Eye (tissue), 1 donor: ENCODE measurements at regions not wholly inside any gene's neighbourhood (a gene's known extent, or its start where the extent isn't known, plus 50 kb on each side); places are given as distances from the start of the nearest gene placed in this dataset.
"Not testable (repeated sequence)": the region's sequence is repeated elsewhere in the genome, so short reads cannot be mapped to it uniquely, and the experiment has no call there.

Source experiments
- DNase-seq: peaks from one replicate; pipeline ENCODE4 v3.0.0-alpha.2; 2015

DNA sequence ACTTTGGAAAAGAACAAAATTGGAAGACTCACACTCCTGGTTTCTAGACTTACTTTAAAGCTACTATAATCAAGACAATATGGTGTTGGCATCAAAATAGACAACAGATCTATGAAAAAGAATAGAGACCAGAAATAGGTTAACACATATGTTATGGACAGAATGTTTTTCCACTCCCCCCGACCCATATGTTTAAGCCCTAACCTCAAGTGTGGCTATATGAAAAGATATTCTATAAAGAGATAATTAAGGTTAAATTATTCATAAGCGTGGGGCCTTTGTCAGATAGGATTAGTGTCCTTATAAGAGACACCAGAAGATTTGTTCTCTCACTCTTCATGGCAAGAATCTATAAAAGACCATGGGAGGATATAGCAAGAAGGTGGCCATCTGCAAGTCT, 440.0 kb downstream of the AASDHPPT start:
- no peak for DNase-seq

DNA sequence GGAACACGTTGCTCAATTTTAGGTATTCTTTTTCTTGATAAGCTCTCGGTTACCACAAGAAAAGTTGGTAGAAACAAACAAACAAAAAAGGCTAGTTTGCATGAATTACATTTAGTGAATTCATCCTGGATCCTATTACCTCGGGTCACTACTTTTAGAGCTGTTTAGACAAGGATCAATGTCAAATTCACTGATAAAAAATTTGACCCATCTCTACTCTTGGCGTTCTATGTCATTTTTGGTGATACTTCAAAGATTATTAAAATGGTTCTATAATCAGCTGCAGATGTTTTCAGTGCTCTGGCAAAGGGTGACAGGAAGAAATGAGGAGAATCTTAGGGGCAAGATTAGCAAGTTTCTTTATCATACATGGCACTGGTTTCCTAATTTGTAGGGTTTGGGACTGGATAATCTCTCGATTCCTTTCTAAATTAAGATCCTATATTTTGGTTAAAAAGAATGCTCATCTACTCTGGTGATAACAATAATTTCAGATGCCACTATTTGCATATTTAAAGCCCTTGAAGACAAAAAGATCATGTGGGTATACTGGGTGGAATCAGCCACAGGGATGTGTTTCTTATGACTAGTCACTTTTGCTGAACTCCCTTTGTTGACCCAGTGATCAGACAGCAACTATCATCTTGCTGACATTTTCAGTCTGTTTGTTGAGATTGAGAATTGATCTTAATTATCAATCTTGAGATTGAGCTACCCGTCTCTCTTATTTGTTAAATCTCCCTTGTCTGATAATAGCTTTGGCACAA, 442.9 kb downstream of the AASDHPPT start:
- no peak for DNase-seq

DNA sequence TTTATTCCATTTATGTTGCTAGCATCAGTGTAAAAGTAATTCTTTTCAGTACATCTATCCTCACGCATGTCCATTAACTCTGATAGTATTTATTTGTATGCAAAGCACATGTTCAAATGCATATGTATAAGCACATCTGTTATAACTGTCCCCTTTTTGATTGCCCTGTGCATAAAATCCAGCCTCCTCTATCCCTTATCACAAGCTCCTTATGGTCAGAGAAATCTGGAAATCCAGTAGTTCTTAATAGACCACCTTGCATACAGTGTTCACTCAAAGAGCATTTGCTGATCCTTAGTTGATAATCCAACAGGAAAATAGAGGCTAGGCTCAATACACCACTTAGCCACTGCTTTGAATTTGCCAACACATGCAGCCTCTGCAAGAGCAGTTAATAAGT, 443.5 kb downstream of the AASDHPPT start:
- no peak for DNase-seq

DNA sequence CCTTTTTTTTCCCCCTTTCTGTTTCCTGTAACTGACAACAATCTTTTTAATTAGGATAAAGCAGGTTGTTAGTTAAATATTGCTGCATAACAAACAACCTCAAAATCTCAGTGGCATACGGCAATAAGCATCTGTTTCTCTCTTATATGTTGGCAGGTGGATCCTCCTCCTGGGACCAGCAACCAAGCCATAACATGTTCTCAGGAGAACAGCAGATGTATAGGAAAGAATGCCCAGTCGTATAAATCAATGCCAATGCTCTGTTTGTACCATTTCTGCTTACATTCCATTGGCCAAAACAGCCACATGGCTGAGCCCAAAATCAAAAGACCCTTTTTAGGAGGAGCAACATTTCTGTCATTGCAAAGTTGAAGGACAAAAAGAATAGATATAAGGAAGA, 445.7 kb downstream of the AASDHPPT start:
- DNase-seq: no peak

DNA sequence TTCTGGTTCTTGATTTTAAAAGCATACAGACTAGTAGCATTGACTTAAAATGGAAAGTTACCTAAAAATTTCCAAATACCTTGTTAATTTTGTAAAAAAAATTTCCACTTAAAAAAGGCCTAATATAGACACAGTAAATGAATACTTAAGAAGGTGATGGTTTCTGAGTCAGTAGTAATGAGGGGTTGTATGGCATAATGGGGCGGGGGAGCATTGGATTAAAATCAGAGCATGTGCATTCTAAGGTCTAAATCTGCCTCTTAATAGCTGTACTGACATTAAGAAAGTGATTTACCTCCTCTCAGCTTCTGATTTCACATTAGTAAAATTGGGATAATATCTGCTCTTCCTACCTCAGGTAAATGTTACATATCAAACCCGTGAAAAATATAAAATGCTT, 446.5 kb downstream of the AASDHPPT start:
- DNase-seq: no peak

DNA sequence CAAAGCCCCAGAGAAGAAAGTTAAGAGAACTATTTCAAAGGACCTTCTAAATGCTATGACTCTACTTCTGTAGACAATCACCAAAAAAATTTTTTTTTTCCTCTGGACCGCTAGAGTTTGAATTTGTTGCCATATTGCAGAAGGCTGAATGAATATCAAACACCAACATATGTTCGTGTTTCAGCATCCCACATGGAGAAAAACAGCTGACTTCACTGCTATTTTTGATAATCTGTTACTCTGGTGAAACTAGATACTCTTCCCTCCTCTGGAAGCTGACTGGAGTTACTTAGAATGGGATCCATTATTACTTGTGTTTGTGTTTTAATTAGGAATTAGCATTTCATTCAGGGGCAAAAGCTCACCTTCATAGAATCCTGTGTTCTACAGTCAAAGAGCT, 447.0 kb downstream of the AASDHPPT start:
- DNase-seq: no peak

DNA sequence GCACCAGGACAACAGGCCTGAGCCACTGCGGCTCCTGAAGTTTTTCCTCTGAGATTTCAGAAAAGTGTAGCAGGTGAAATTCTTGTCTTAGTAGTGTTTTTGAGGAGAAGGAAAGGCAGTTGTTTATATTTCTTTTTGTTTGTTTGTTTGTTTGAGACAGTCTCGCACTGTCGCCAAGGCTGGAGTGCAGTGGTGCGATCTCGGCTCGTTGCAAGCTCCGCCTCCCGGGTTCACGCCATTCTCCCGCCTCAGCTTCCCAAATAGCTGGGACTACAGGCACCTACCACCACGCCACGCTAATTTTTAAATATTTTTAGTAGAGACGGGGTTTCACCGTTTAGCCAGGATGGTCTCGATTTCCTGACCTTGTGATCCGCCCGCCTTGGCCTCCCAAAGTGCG, 454.2 kb downstream of the AASDHPPT start:
- not testable (repeated sequence) for DNase-seq

DNA sequence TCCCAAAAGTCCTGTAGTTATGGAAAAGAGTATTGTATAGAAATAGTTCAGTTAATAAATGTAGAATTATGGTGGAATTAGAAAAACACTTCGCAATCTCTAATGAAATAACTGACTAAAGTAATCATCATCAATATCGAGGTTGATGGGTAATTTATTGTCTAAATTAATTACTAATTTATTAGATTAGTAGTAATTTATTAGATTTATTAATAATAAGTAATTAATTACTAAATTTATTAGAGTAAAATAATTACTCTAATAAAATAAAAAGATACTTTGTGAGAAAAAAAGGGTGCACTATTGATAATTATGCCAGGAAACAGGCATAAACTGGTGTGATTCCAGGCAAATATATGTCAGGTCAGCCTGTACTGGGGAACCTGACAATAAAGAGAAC, 455.6 kb downstream of the AASDHPPT start:
- no peak for DNase-seq

DNA sequence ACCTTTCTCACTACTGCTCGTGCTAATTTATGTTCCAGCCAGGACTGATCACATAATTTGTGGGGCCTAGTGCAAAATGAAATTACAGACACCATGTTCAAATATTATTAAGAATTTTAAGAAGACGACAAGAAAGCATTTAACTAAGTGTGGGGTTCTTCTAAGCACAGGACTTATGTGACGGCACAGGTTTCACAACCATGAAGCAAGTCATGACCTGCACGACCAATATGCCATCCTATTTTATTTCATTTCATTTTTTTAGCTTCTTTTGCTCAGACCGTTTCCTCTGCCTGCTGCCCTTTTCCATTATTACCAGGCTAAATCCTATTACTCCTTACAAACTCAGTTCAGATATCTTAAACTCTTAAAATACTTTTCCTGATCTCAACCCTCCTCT, 462.5 kb downstream of the AASDHPPT start:
- DNase-seq: no peak

DNA sequence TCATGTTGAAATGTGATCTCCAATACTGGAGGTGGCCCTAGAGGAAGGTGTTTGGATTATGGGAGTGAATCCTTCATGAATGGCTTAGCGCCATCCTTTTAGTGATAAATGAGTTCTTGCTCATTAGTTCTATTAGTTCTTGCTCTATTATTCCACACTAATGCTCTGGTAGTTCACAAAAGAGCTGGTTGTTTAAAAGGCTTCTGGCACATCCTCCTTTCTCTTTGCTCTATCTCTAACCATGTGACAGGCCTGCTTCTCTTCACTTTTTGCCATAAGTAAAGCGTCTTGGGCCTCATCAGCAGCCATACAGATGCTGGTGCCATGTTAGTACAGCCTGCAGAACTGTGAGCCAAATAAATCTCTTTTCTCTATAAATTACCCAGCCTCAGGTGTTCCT, 469.9 kb downstream of the GUCY1A2 start:
- no peak for DNase-seq

DNA sequence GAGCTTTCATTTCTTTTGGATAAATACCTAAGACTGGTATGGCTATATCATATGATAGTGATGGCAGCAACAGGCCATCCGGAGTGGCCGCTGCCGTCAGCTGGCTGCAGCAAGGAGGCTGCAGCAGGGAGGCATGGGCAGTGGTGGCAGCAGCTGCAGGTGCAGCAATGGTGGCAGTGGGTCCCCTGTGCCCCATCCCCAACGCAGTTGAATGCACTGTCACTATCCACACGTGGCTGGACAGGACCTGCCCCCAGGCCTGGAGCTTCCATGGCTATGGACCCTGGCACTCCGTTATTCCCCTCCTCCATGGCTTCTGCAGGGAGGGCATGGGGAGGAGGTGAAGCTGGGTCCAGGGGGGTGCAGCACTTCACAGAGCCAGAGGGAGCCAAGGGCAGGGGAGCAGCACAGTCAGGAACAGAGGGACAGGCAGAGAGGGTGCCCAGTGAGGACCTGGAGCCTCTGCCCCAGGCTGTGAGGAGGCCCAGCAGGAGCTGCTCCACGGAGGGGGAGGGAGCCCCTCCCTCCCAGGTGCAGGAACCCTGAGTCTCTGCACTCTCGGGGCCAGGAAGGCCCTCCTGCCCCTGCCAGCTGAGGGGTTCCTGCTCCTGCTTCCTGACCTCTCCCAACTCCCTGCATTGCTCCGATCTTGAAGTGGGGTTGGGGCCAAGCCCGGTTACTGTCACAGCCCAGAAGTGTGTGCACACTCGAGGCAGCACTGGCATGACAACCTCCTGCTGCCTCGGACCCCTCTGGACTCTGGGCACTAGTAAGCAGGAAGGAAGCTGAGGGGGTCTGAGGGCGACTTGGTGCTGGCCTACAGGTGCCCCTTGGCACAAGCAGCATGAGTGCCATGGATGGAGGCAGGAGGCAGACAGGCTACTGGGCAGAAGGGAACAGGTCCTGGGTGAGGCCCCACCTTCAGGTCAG, 466.3 kb downstream of the GUCY1A2 start:
- no peak for DNase-seq

DNA sequence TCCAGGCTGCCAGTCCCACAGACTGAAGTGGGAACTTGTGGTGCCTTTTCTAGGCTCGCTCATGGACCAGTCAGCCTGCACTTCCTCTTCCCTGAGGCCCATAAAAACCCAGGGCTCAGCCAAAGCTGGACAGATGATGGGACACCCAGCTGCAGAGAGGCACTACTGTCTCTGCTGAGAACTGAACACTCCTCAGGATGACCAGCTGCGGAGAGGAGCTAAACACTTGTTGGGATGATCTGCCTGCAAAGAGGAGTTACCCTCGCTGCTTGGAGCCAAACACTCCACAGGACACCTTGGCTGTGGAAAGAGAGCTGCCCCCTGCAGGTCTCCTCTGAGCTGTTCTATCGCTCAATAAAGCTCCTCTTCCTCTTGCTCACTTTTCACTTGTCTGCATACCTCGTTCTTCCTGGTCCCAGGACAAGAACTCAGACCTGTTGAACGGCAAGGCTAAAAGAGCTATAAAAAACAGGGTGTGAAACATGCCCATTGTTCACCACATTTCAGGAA, 465.5 kb downstream of the GUCY1A2 start:
- DNase-seq: no peak

DNA sequence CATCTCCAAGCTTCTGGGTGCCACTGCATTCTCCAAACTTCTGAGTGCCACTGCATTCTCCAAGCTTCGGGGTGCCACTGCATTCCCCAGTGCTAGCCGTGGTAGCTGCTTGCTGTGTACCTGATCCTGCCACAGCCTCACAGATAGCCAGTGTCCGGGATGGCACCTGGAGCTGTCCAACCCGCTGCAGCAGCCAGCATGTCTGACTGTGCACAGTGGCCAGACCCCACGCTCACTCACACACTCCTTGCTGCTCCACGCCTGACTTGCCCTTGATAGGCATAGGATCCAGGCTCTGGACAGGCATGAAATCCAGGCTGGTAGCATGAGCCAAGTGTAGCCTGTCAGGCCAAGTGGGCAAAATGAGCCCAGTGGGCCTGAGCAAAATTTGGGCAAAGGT, 465.0 kb downstream of the GUCY1A2 start:
- DNase-seq: no peak

DNA sequence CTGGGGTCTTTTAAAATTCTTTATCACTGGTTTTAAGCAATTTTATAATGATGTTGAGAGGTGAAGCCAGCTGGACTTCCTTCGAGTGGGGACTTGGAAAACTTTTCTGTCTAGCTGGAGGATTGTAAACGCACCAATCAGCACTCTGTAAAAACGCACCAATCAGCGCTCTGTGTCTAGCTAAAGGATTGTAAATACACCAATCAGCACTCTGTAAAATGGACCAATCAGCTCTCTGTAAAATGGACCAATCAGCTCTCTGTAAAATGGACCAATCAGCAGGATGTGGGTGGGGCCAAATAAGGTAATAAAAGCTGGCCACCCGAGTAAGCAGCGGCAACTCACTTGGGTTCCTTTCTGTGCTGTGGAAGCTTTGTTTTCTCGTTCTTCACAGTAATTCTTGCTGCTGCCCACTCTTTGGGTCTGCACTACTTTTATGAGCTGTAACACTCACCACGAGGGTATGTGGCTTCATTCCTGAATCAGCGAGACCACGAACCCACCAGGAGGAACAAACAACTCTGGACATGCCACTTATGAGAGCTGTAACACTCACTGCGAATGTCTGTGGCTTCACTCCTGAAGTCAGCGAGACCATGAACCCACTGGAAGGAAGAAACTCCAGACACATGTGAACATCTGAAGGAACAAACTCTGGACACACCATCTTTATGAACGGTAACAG, 462.6 kb downstream of the GUCY1A2 start:
- DNase-seq: not testable (repeated sequence)

DNA sequence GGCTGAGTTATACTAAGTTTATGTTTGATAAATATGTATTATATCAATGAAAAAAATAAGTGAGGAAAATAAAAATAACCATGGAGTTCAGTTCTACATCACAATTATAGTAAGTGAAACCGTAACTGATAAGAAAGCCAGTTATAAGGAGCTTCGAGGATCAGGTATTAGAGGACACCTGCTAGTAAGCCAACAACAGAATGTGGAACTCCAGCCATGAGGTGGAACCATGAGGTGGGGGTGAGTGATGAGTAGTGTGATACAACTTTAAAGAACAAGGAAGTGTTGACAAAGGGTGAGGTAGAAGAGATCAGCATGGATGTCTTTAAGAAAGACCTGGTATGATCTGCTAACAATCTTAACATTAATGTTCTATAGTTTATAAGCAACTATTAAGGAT, 452.9 kb downstream of the GUCY1A2 start:
- DNase-seq: no peak

DNA sequence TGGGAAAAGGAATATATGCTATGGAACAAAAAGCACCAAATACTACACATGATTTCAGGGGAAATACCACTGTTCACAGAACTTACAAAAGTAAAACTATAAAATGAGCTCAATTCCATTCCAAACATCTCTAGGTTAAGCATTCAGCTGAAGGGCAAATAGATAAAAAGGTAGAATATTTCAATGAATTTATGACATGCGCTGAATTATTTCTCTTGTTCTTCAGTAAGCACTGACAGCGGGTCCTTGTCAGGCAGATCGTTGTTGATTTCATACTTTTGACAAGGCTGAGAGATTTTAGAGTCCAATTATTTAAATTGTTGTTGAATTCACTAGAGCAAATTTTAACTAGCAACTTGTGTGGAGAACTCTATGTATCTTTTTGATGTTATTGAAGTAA, 449.6 kb downstream of the GUCY1A2 start:
- no peak for DNase-seq

DNA sequence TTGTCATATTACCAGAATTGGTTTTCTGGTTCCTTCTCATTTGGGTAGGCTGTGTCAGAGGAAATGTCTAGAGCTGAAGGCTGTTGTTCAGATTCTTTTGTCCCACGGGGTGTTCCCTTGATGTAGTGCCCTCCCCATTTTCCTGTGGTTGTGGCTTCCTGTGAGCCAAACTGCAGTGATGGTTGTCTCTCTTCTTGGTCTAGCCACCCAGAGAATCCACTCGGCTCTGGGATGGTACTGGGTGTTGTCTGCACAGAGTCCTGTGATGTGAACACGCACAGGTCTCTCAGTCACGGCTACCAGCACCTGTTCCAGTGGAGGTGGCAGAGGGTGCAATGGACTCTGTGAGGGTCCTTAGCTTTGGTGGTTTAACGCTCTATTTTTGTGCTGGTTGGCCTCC, 440.9 kb downstream of the GUCY1A2 start:
- not testable (repeated sequence) for DNase-seq

DNA sequence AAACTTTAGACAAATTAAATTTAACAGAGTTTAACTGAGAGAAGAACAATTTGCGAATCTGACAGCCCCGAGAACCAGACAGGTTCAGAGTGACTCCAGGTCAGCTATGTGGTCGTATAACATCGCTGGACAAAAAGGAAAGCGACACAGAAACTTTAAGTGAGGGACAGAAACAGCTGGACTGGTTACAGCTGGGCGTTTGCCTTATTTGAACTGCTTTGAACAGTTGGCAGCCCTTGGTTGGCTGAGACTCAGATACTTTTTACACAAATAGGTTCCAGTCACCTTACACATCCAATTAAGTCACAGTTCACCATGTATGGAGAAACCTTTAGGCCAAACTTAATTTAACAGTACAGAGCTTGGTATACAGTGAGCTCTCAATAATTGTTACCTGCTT, 436.9 kb downstream of the GUCY1A2 start:
- DNase-seq: no peak

DNA sequence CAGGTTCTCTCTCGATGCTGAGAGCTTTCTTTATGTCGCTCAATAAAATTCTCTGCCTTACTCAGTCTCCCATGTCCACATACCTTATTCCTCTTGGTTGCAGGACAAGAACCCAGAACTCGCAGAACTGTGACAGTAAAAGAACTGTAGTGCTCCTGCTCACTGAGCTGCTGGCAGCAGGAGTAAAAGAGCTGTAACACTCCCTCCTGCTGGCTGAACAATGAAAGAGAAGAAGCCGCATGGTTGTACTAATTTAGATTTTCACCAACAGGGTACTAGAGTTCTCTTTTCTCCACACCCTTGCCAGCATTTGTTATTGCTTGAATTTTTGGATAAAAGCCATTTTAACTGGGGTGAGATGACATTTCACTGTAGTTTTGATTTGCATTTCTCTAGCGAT, 433.2 kb downstream of the GUCY1A2 start:
- peak; percentile 6 for DNase-seq

DNA sequence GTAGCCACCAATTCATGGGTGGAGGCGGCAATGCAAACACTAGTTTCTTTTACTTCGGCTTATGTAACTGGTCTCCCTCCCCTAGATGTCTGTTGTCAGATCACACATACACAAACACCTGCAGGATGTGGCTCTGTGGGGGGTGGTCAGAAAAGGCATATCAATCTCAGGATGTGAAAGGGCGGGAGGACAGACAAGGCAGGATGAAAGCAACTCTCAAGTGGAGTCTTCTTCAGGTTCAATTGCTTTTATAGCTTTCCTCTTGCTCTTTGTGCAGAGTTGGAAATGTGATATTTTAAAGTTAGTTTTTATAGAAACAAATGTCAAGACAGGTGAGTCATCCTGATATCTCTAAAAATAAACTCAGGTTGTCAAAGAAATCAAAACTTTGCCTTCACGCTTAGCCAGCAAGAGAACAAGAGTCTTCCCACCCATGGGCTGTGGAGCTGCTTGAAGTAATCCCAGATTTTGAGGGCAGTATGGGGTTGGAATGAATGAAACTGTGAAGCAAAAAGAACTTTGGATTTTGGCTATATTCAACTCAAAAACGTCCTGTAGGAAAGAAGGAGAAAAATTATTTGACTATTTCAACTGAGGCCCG, 423.4 kb downstream of the GUCY1A2 start:
- no peak for DNase-seq

DNA sequence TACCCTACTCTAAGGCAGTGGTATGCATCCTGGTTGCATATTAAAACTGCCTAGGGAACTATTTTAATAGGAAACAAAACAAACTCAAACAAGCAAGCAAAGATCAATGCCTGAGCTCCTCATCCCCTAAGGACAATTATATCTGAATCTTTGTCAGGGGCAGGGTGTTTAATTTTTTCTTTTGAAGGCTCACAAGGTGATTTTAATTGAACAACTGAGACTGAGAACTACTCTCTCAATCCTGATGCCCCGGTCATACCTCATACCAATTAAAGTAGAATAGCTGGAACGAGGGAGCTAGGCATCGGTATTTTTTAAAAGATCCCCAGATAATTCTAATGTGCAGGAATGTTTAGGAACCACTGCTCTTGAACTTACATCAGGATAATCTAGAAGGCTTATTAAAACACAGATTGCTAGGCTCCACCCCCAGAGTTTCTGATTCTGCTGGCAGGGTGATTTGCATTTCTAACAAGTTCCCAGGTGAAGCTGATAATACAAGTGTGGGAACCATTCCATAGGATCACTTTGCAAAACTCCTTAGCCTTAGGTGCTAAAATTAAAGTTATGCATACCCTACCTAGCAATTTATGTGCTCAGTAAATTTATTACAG, 416.5 kb downstream of the GUCY1A2 start:
- DNase-seq: no peak

DNA sequence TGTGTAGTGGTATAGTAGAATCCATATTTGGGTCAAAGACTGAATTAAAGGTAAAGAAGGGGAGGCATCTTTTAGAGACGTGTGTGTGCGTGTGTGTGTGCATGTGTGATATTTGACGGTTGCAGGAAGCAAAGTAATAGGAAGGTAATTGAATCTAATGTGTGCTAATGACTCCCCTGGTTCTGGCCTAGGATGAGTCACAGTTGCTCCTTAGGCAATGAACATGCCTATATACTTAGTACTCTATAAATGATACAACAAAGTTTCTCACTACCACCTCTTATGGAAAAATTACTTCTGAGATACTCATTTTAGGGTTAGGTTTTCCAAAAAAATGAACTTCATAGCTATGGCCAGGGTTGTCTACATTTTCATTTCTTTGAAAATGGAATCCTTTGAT, 409.6 kb downstream of the GUCY1A2 start:
- DNase-seq: no peak

DNA sequence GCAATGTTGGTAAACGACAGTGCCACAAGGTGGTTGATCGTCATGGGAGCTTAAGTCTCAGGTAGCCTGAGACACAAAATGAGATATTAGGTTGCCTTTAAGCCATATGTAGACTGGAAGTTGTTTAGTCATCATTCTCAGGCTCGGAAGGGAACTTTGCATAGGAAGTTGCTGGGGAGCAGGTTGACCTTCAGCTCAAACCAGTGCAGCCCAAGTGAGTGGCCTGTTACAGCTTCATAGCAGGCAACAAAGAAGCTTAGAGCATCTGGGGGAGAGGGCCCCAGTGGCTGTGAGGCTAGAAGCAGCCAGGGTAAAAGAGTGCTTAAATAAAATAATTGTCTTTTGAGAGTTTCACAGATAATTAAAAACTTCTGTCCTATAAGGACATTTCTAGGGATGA, 404.0 kb downstream of the GUCY1A2 start:
- no peak for DNase-seq
